Esophagus squamous epithelium (tissue), 4 donors: ENCODE measurements at regions not wholly inside any gene's neighbourhood (a gene's known extent, or its start where the extent isn't known, plus 50 kb on each side); places are given as distances from the start of the nearest gene placed in this dataset.

Source experiments
- POLR2A ChIP-seq, 4 donors: fragments of 450-650 bp; IDR thresholded peaks; one replicate each; pipeline ENCODE4 v1.6.1; 2017; ENCODE audit warnings: antibody characterized with exemption in 4 of 4, mild to moderate bottlenecking in 4 of 4, moderate library complexity in 3 of 4
- TF ChIP-seq, protein P1 (sequence below), 6 experiments: fragments of 450-650 bp in 4 of 6; fragments of 200-600 bp in 2 of 6; sonication (generic) in 2 of 6; IDR thresholded peaks; one replicate each; pipeline ENCODE4 v1.5.1; 2016 to 2019; ENCODE audit warnings: antibody characterized with exemption in 6 of 6, mild to moderate bottlenecking in 4 of 6, moderate library complexity in 4 of 6

DNA sequence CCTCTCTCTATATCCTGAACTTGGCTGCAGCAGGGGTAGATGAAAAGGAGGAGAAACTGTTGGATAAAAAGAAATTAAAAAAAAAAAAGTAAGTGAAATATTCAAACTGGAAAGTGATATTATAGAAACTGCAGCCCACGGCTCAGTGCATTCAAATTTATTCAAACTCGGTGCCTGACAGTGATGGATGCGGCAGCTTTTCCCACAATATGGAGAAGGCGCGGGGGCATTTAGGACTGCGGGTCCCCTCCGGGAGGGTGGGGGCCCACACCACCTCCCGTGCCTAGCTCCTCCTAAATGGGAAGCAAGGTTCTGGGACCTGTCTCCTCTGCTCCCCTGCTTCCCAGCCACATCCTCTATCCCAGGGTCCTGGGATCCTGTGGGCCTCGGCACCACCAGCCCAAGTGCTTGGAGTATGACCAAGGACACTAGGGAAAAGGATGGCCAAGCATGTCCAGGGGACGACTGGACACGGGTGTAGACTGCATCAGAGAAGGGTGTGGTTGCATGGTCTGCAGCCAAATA is 82.4 kb downstream of the HIF1AN start:
- no peak for TF ChIP-seq POLR2A (IDR thresholded peaks at IDR 0.05)
- TF ChIP-seq, protein P1, sequence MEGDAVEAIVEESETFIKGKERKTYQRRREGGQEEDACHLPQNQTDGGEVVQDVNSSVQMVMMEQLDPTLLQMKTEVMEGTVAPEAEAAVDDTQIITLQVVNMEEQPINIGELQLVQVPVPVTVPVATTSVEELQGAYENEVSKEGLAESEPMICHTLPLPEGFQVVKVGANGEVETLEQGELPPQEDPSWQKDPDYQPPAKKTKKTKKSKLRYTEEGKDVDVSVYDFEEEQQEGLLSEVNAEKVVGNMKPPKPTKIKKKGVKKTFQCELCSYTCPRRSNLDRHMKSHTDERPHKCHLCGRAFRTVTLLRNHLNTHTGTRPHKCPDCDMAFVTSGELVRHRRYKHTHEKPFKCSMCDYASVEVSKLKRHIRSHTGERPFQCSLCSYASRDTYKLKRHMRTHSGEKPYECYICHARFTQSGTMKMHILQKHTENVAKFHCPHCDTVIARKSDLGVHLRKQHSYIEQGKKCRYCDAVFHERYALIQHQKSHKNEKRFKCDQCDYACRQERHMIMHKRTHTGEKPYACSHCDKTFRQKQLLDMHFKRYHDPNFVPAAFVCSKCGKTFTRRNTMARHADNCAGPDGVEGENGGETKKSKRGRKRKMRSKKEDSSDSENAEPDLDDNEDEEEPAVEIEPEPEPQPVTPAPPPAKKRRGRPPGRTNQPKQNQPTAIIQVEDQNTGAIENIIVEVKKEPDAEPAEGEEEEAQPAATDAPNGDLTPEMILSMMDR (IDR thresholded peaks at IDR 0.05) = no peak
